ENCODE measurements at regions not wholly inside any gene's neighbourhood (a gene's known extent, or its start where the extent isn't known, plus 50 kb on each side); places are given as distances from the start of the nearest gene placed in this dataset.

GRCh38 chr3:3739330-3740060, 59.7 kb upstream of the LRRN1 start:
- CTCF ChIA-PET, result no interaction called here
- H3K4me2 ChIP-seq (replicated peaks; ENCODE audit: low read depth, low read length, poor library complexity, severe bottlenecking), result no peak overlapping the region
- POLR2A ChIA-PET, result no interaction called here
- H3K4me3 ChIP-seq (ENCODE audit: control extremely low read depth in 1 of 5, extremely low read depth in 1 of 5, insufficient read depth in 1 of 5, low read depth in 2 of 5, low read length in 4 of 5), result no peak overlapping the region
- ATAC-seq (ENCODE audit: low read depth), result no peak
- Mint-ChIP-seq H3K4me1 (peaks cover 14% of the 10 kb centered on the region), H3K9me3 (ENCODE audit: insufficient read depth) (no peaks in the 10 kb centered on the region), H3K4me3 (no peak overlapping the region), H3K27ac (no peak overlapping the region), H3K27me3 (no peaks in the 10 kb centered on the region)
- TF ChIP-seq CTCF (IDR thresholded peaks at IDR 0.05) (no peak), EZH2 (IDR thresholded peaks at IDR 0.05; ENCODE audit: borderline replicate concordance, insufficient read depth, low read depth, low read length, poor library complexity, severe bottlenecking) (no peak)
- no peak for DNase-seq
- no peak overlapping the region for H3K27ac ChIP-seq (ENCODE audit: low read length in 2 of 2)
- no peaks in the 10 kb centered on the region for H3K36me3 ChIP-seq (replicated peaks in 1 of 2; ENCODE audit: control extremely low read depth in 1 of 2, control insufficient read depth in 1 of 2, extremely low read depth in 1 of 2, insufficient read depth in 2 of 2, low read length in 1 of 2)
- intact Hi-C loops (cut with micrococcal nuclease), result no loop called here
- no peaks in the 10 kb centered on the region for H4K20me1 ChIP-seq (ENCODE audit: control insufficient read depth, insufficient read depth, low read length, poor library complexity, severe bottlenecking)
- no peak overlapping the region for H2AFZ ChIP-seq (ENCODE audit: insufficient read depth, low read depth, low read length, poor library complexity, severe bottlenecking)
- H3K9ac ChIP-seq (ENCODE audit: low read length), result no peak overlapping the region
- no peaks in the 10 kb centered on the region for H3K79me2 ChIP-seq (ENCODE audit: control insufficient read depth, insufficient read depth, low read length)
- H3K27me3 ChIP-seq (replicated peaks in 1 of 4; ENCODE audit: control extremely low read depth in 1 of 4, control insufficient read depth in 3 of 4, insufficient read depth in 4 of 4, low read length in 3 of 4), result no peaks in the 10 kb centered on the region
- WGBS (ENCODE audit: insufficient coverage), result 98% methylated on average over 8 of the region's 9 CpGs
- no peaks in the 10 kb centered on the region for H3K9me3 ChIP-seq (ENCODE audit: control extremely low read depth in 1 of 3, control insufficient read depth in 2 of 3, insufficient read depth in 1 of 3, low read length in 2 of 3)
- peaks cover 5 to 9% of the 10 kb centered on the region in 2 donors for H3K4me1 ChIP-seq (ENCODE audit: control insufficient read depth in 2 of 2, insufficient read depth in 2 of 2, low read length in 2 of 2)

- ChIA-PET POLR2A (no interaction called here), CTCF (no interaction called here)
- H2AFZ ChIP-seq (ENCODE audit: insufficient read depth, low read depth, low read length, poor library complexity, severe bottlenecking), result no peak overlapping the region
- H3K36me3 ChIP-seq (replicated peaks in 1 of 2; ENCODE audit: control extremely low read depth in 1 of 2, control insufficient read depth in 1 of 2, extremely low read depth in 1 of 2, insufficient read depth in 2 of 2, low read length in 1 of 2), result no peaks in the 10 kb centered on the region
- Mint-ChIP-seq H3K4me3 (no peak overlapping the region), H3K4me1 (no peaks in the 10 kb centered on the region), H3K27ac (no peak overlapping the region), H3K9me3 (ENCODE audit: insufficient read depth) (no peaks in the 10 kb centered on the region), H3K27me3 (no peaks in the 10 kb centered on the region)
- DNase-seq, result no peak
- no peak overlapping the region for H3K9ac ChIP-seq (ENCODE audit: low read length)
- no peaks in the 10 kb centered on the region for H3K9me3 ChIP-seq (ENCODE audit: control extremely low read depth in 1 of 3, control insufficient read depth in 2 of 3, insufficient read depth in 1 of 3, low read length in 2 of 3)
- no peaks in the 10 kb centered on the region for H3K27me3 ChIP-seq (replicated peaks in 1 of 4; ENCODE audit: control extremely low read depth in 1 of 4, control insufficient read depth in 3 of 4, insufficient read depth in 4 of 4, low read length in 3 of 4)
- intact Hi-C loops (cut with micrococcal nuclease), result no loop called here
- no peaks in the 10 kb centered on the region for H3K79me2 ChIP-seq (ENCODE audit: control insufficient read depth, insufficient read depth, low read length)
- H3K4me2 ChIP-seq (replicated peaks; ENCODE audit: low read depth, low read length, poor library complexity, severe bottlenecking), result no peak overlapping the region
- 69% methylated on average over 2 of the region's 2 CpGs for WGBS (ENCODE audit: insufficient coverage)
- TF ChIP-seq CTCF (IDR thresholded peaks at IDR 0.05), result no peak
- TF ChIP-seq EZH2 (IDR thresholded peaks at IDR 0.05; ENCODE audit: borderline replicate concordance, insufficient read depth, low read depth, low read length, poor library complexity, severe bottlenecking), result no peak
- no peaks in the 10 kb centered on the region for H3K4me1 ChIP-seq (ENCODE audit: control insufficient read depth in 2 of 2, insufficient read depth in 2 of 2, low read length in 2 of 2)
- H4K20me1 ChIP-seq (ENCODE audit: control insufficient read depth, insufficient read depth, low read length, poor library complexity, severe bottlenecking), result no peaks in the 10 kb centered on the region
- no peak overlapping the region for H3K4me3 ChIP-seq (ENCODE audit: control extremely low read depth in 1 of 5, extremely low read depth in 1 of 5, insufficient read depth in 1 of 5, low read depth in 2 of 5, low read length in 4 of 5)
- H3K27ac ChIP-seq (ENCODE audit: low read length in 2 of 2), result no peak overlapping the region
- no peak for ATAC-seq (ENCODE audit: low read depth)
These were observed 61.7 kb upstream of the LRRN1 start for GRCh38 chr3:3737531-3737930.

Data from B cell (primary cell).